ENCODE measurements at regions not wholly inside any gene's neighbourhood (a gene's known extent, or its start where the extent isn't known, plus 50 kb on each side); places are given as distances from the start of the nearest gene placed in this dataset.

GRCh38 chr6:23394681-23395080 is 731.3 kb upstream of the NRSN1 start:
- TF ChIP-seq JUN (IDR thresholded peaks at IDR 0.05; ENCODE audit: borderline replicate concordance, insufficient read depth, insufficient read length, low read depth) = no peak
- TF ChIP-seq MAX (IDR thresholded peaks at IDR 0.05; ENCODE audit: insufficient read depth, insufficient read length) = no peak
- TF ChIP-seq EZH2 (IDR thresholded peaks at IDR 0.05; ENCODE audit: borderline replicate concordance, low read depth, low read length, severe bottlenecking) = no peak
- TF ChIP-seq GATA2 (IDR thresholded peaks at IDR 0.05; ENCODE audit: insufficient read depth, insufficient read length, low read depth, low read length) = no peak
- TF ChIP-seq, protein P1, sequence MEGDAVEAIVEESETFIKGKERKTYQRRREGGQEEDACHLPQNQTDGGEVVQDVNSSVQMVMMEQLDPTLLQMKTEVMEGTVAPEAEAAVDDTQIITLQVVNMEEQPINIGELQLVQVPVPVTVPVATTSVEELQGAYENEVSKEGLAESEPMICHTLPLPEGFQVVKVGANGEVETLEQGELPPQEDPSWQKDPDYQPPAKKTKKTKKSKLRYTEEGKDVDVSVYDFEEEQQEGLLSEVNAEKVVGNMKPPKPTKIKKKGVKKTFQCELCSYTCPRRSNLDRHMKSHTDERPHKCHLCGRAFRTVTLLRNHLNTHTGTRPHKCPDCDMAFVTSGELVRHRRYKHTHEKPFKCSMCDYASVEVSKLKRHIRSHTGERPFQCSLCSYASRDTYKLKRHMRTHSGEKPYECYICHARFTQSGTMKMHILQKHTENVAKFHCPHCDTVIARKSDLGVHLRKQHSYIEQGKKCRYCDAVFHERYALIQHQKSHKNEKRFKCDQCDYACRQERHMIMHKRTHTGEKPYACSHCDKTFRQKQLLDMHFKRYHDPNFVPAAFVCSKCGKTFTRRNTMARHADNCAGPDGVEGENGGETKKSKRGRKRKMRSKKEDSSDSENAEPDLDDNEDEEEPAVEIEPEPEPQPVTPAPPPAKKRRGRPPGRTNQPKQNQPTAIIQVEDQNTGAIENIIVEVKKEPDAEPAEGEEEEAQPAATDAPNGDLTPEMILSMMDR (IDR thresholded peaks at IDR 0.05; ENCODE audit: extremely low read depth in 1 of 2, insufficient read depth in 1 of 2, low read depth in 1 of 2, low read length in 2 of 2) = no peak
- no peak for TF ChIP-seq MYC (IDR thresholded peaks at IDR 0.05; ENCODE audit: low read depth, low read length)
- TF ChIP-seq POLR2A (IDR thresholded peaks at IDR 0.05; ENCODE audit: low read depth, low read length) = no peak
- no peak for TF ChIP-seq POLR2AphosphoS5 (IDR thresholded peaks at IDR 0.05; ENCODE audit: insufficient read depth, low read depth, low read length)
- no peak for TF ChIP-seq FOS (IDR thresholded peaks at IDR 0.05; ENCODE audit: borderline replicate concordance, insufficient read depth, low read length)
- intact Hi-C loops (cut with micrococcal nuclease) = no loop called here
- DNase-seq (ENCODE audit: low read depth, low spot score) = no peak

More at GRCh38 chr6:23394681-23395080, 731.3 kb upstream of the NRSN1 start:
- dilution Hi-C loops (cut with MboI; ENCODE audit: extremely low pct_ligation_motif_present, low sequenced_read_pairs) = no loop called here
- H3K9me3 ChIP-seq (replicated peaks; ENCODE audit: control insufficient read depth, insufficient read depth, low read length) = no peaks in the 10 kb centered on the region
- no peaks in the 10 kb centered on the region for H3K27me3 ChIP-seq (ENCODE audit: control insufficient read depth in 2 of 2, insufficient read depth in 2 of 2, low read length in 2 of 2)
- H3K4me3 ChIP-seq (replicated peaks in 1 of 3; ENCODE audit: insufficient read depth in 1 of 3, low read depth in 1 of 3, low read length in 3 of 3) = no peak overlapping the region
- H3K9ac ChIP-seq (replicated peaks; ENCODE audit: extremely low read depth, insufficient read depth, low read length) = no peak overlapping the region
- no peak overlapping the region for H3K4me2 ChIP-seq (ENCODE audit: insufficient read depth, low read length)
- no peaks in the 10 kb centered on the region for H4K20me1 ChIP-seq (replicated peaks; ENCODE audit: control insufficient read depth, extremely low read depth, insufficient read depth, low read length)
- H2AFZ ChIP-seq (ENCODE audit: low read depth, low read length) = no peak overlapping the region
- H3K9me1 ChIP-seq (replicated peaks; ENCODE audit: control insufficient read depth, extremely low read depth, insufficient read depth, low read length) = no peaks in the 10 kb centered on the region
- H3K4me1 ChIP-seq (ENCODE audit: control insufficient read depth, extremely low read depth, insufficient read depth, low read length) = no peaks in the 10 kb centered on the region
- BruUV-seq (replicated peaks) = no TSS peak
- FAIRE-seq = no peak
- no peak overlapping the region for H3K27ac ChIP-seq (ENCODE audit: insufficient read depth, low read depth, low read length)
- ChIA-PET POLR2A (no interaction called here), CTCF (no interaction called here)
- no peaks in the 10 kb centered on the region for H3K36me3 ChIP-seq (ENCODE audit: control insufficient read depth in 2 of 2, extremely low read depth in 1 of 2, insufficient read depth in 2 of 2, low read length in 2 of 2)
- no peaks in the 10 kb centered on the region for H3K79me2 ChIP-seq (ENCODE audit: control insufficient read depth, insufficient read depth, low read length)
